IMR-90 (cell line): ENCODE measurements at regions not wholly inside any gene's neighbourhood (a gene's known extent, or its start where the extent isn't known, plus 50 kb on each side); places are given as distances from the start of the nearest gene placed in this dataset.

ENCODE experiments used
- ATAC-seq: fragments of 200-7000 bp; cut with Tn5 transposase; 2 replicates; pipeline ENCODE4 v1.9.1; 2020; ENCODE audit warnings: low read depth, mild to moderate bottlenecking, moderate library complexity
- BruUV-seq: library from RNA; stranded (reverse); fragments of 400-500 nt; replicated peaks from 2 replicates; lab custom pipeline; 2021; lab: Mats Ljungman, UMichigan
- CTCF ChIA-PET: fragments of 300-600 bp; formaldehyde crosslinking; extraction: SDS; loops from one replicate; lab custom pipeline; 2021; ENCODE audit warnings: antibody characterized with exemption; lab: Yijun Ruan, JAX
- POLR2A ChIA-PET: fragments of 300-600 bp; sonication (Branson Sonifier 250); formaldehyde crosslinking; loops from one replicate; lab custom pipeline; 2022; ENCODE audit warnings: antibody characterized with exemption; ENCODE audit not compliant: unreplicated experiment; lab: Charles Lee
- DNase-seq: peaks from one replicate; pipeline ENCODE4 v3.0.0; 2013
- H2AFZ ChIP-seq: replicated peaks from 2 replicates; pipeline ENCODE3; 2013; ENCODE audit warnings: low read length, mild to moderate bottlenecking; ENCODE audit not compliant: poor library complexity
- H2AK5ac ChIP-seq: 2 replicates; pipeline ENCODE4 v1.6.1; 2013; ENCODE audit warnings: low read depth, low read length, inconsistent platforms
- H2AK9ac ChIP-seq: replicated peaks from 2 replicates; pipeline ENCODE3; 2013; ENCODE audit warnings: mild to moderate bottlenecking, low read depth, low read length, moderate library complexity; ENCODE audit not compliant: poor library complexity
- H2BK120ac ChIP-seq: 2 replicates; pipeline ENCODE4 v1.6.1; 2013; ENCODE audit warnings: low read depth, low read length, inconsistent platforms
- H2BK15ac ChIP-seq: 3 replicates; pipeline ENCODE4 v1.6.1; 2013; ENCODE audit warnings: low read depth, low read length, inconsistent platforms
- H2BK20ac ChIP-seq: 2 replicates; pipeline ENCODE4 v1.6.1; 2013; ENCODE audit warnings: low read depth, mild to moderate bottlenecking, inconsistent platforms, low read length, moderate library complexity
- H2BK5ac ChIP-seq: 2 replicates; pipeline ENCODE4 v1.6.1; 2013; ENCODE audit warnings: mild to moderate bottlenecking, low read depth, low read length, inconsistent platforms; ENCODE audit not compliant: poor library complexity, severe bottlenecking
- H3K14ac ChIP-seq: replicated peaks from 2 replicates; pipeline ENCODE4 v1.6.1; 2013; ENCODE audit warnings: low read depth, low read length, inconsistent platforms
- H3K18ac ChIP-seq: 2 replicates; pipeline ENCODE4 v1.6.1; 2013; ENCODE audit warnings: low read depth, low read length, control low read depth
- H3K23ac ChIP-seq: 2 replicates; pipeline ENCODE4 v1.6.1; 2013; ENCODE audit warnings: low read depth, low read length, inconsistent platforms
- H3K27ac ChIP-seq: 2 replicates; pipeline ENCODE4 v1.5.1; 2013; ENCODE audit warnings: mild to moderate bottlenecking, control low read depth, low read length; ENCODE audit not compliant: insufficient read depth
- H3K27me3 ChIP-seq: 2 replicates; pipeline ENCODE4 v1.6.1; 2013; ENCODE audit warnings: low read length; ENCODE audit not compliant: control insufficient read depth, insufficient read depth
- H3K36me3 ChIP-seq: 2 replicates; pipeline ENCODE4 v1.6.1; 2013; ENCODE audit warnings: low read length, mixed read lengths; ENCODE audit not compliant: control insufficient read depth, insufficient read depth
- H3K4ac ChIP-seq: 2 replicates; pipeline ENCODE4 v1.6.1; 2013; ENCODE audit warnings: low read depth, low read length, inconsistent platforms
- H3K4me1 ChIP-seq: 2 replicates; pipeline ENCODE4 v1.6.1; 2013; ENCODE audit warnings: low read length, mixed read lengths; ENCODE audit not compliant: control insufficient read depth, insufficient read depth
- H3K4me2 ChIP-seq: 2 replicates; pipeline ENCODE4 v1.6.1; 2013; ENCODE audit warnings: low read depth, mild to moderate bottlenecking, control low read depth, low read length, moderate library complexity
- H3K4me3 ChIP-seq: 2 replicates; pipeline ENCODE4 v1.5.1; 2013; ENCODE audit warnings: low read depth, mild to moderate bottlenecking, control low read depth, low read length, moderate library complexity; ENCODE audit not compliant: insufficient read depth
- H3K56ac ChIP-seq: 2 replicates; pipeline ENCODE4 v1.6.1; 2013; ENCODE audit warnings: low read length, inconsistent platforms; ENCODE audit not compliant: insufficient read depth; ENCODE audit errors: extremely low read depth
- H3K79me1 ChIP-seq, 2 experiments: 2 replicates each; pipeline ENCODE4 v1.6.1; 2013; ENCODE audit warnings: low read length in 2 of 2, inconsistent platforms in 1 of 2, low read depth in 1 of 2
- H3K9ac ChIP-seq: 2 replicates; pipeline ENCODE4 v1.6.1; 2013; ENCODE audit warnings: low read depth, low read length, control low read depth
- H3K9me1 ChIP-seq: 2 replicates; pipeline ENCODE4 v1.6.1; 2013; ENCODE audit warnings: low read length, inconsistent platforms; ENCODE audit not compliant: insufficient read depth
- H3K9me3 ChIP-seq: 2 replicates; pipeline ENCODE4 v1.6.1; 2013; ENCODE audit warnings: low read length; ENCODE audit not compliant: control insufficient read depth, insufficient read depth
- H4K20me1 ChIP-seq: 2 replicates; pipeline ENCODE4 v1.6.1; 2013; ENCODE audit warnings: low read length, inconsistent platforms; ENCODE audit not compliant: insufficient read depth
- H4K5ac ChIP-seq: 2 replicates; pipeline ENCODE4 v1.6.1; 2013; ENCODE audit warnings: mild to moderate bottlenecking, low read depth, low read length, control low read depth
- H4K8ac ChIP-seq, 2 experiments: 2 replicates each; pipeline ENCODE4 v1.6.1; 2013; ENCODE audit warnings: low read depth in 2 of 2, low read length in 2 of 2, control low read depth in 1 of 2, inconsistent platforms in 1 of 2
- H4K91ac ChIP-seq: 2 replicates; pipeline ENCODE4 v1.6.1; 2013; ENCODE audit warnings: low read depth, low read length, inconsistent platforms; ENCODE audit not compliant: insufficient read depth
- BHLHE40 ChIP-seq: fragments of 150-350 bp; IDR thresholded peaks from 2 replicates; pipeline ENCODE4 v1.6.1; 2016; ENCODE audit warnings: mild to moderate bottlenecking, low read depth, low read length
- CEBPB ChIP-seq: IDR thresholded peaks from 2 replicates; pipeline ENCODE4 v1.6.1; 2012; ENCODE audit warnings: low read depth, low read length, improper control_type of control experiment
- CHD1 ChIP-seq: IDR thresholded peaks from 2 replicates; pipeline ENCODE4 v1.6.1; 2012; ENCODE audit warnings: low read depth, low read length, improper control_type of control experiment
- CTCF ChIP-seq: conservative IDR thresholded peaks from 2 replicates; pipeline ENCODE4 v1.5.1; 2012; ENCODE audit warnings: mild to moderate bottlenecking, low read depth, low read length, improper control_type of control experiment
- ELK1 ChIP-seq: fragments of 150-350 bp; IDR thresholded peaks from 2 replicates; pipeline ENCODE4 v1.6.1; 2016; ENCODE audit warnings: low read depth, mild to moderate bottlenecking, low read length, moderate library complexity, borderline replicate concordance
- FOS ChIP-seq: fragments of 150-350 bp; IDR thresholded peaks from 2 replicates; pipeline ENCODE4 v1.6.1; 2016; ENCODE audit warnings: low read depth, low read length
- MAFK ChIP-seq: IDR thresholded peaks from 2 replicates; pipeline ENCODE4 v1.6.1; 2012; ENCODE audit warnings: low read depth, low read length, improper control_type of control experiment
- MAZ ChIP-seq: IDR thresholded peaks from 2 replicates; pipeline ENCODE4 v1.6.1; 2012; ENCODE audit warnings: low read depth, mild to moderate bottlenecking, low read length, improper control_type of control experiment, moderate library complexity, borderline replicate concordance
- MXI1 ChIP-seq: IDR thresholded peaks from 2 replicates; pipeline ENCODE4 v1.6.1; 2012; ENCODE audit warnings: low read depth, mild to moderate bottlenecking, low read length, moderate library complexity, borderline replicate concordance
- NFE2L2 ChIP-seq: fragments of 150-350 bp; IDR thresholded peaks from 2 replicates; pipeline ENCODE4 v1.6.1; 2016; ENCODE audit warnings: low read depth, mild to moderate bottlenecking, low read length
- POLR2A ChIP-seq: IDR thresholded peaks from 2 replicates; pipeline ENCODE4 v1.6.1; 2012; ENCODE audit warnings: mild to moderate bottlenecking, low read depth, low read length
- RAD21 ChIP-seq: IDR thresholded peaks from 2 replicates; pipeline ENCODE4 v1.6.1; 2012; ENCODE audit warnings: low read length, improper control_type of control experiment
- RCOR1 ChIP-seq: IDR thresholded peaks from 2 replicates; pipeline ENCODE4 v1.6.1; 2012; ENCODE audit warnings: mild to moderate bottlenecking, low read length, improper control_type of control experiment; ENCODE audit not compliant: insufficient replicate concordance
- RFX5 ChIP-seq: IDR thresholded peaks from 2 replicates; pipeline ENCODE4 v1.8.0; 2012; ENCODE audit warnings: low read depth, mild to moderate bottlenecking, low read length, moderate library complexity
- SMC3 ChIP-seq: fragments of 150-350 bp; IDR thresholded peaks from 2 replicates; pipeline ENCODE4 v1.6.1; 2016; ENCODE audit warnings: low read depth, mild to moderate bottlenecking, antibody characterized with exemption, low read length, moderate library complexity
- USF2 ChIP-seq: fragments of 150-350 bp; IDR thresholded peaks from 2 replicates; pipeline ENCODE4 v1.6.1; 2017; ENCODE audit warnings: mild to moderate bottlenecking, antibody characterized with exemption, low read length, low read depth
- whole genome bisulfite sequencing, 2 experiments: methylation state at CpG; one replicate each; pipeline versions ENCODE4 v1.1.5 to v1.1.7; 2013; ENCODE audit warnings: missing lambda C conversion rate in 2 of 2; ENCODE audit not compliant: insufficient read length in 1 of 2; ENCODE audit errors: extremely low coverage in 2 of 2; 5-methylcytosine and 5-hydroxymethylcytosine counted together
- dilution Hi-C: fragments of 300-500 bp; cut with HindIII; formaldehyde crosslinking; loops from one replicate; pipeline ENCODE4 v1.14.3; 2018; ENCODE audit warnings: low sequenced_read_pairs; ENCODE audit not compliant: unreplicated experiment
- in situ Hi-C: fragments of 300-500 bp; cut with MboI; formaldehyde crosslinking; loops from 3 replicates; pipeline ENCODE4 v1.14.3; 2019; ENCODE audit warnings: low sequenced_read_pairs, inconsistent platforms, mixed read lengths
- intact Hi-C: fragments of 100-400 bp; cut with micrococcal nuclease; formaldehyde crosslinking; loops from 2 replicates; pipeline ENCODE4 v1.10.0; 2022

GRCh38 chr21:28509031-28509430 lies 483.6 kb downstream of the LTN1 start:
- intact Hi-C loops: no loop called here
- Histone ChIP-seq H4K5ac (no peak overlapping the region), H2AK9ac (no peak overlapping the region), H3K4me1 (no peaks in the 10 kb centered on the region), H3K36me3 (no peaks in the 10 kb centered on the region), H3K9me3 (peaks cover 11% of the 10 kb centered on the region), H3K14ac (no peak overlapping the region), H3K18ac (no peak overlapping the region), H3K4ac (no peak overlapping the region), H3K9me1 (no peaks in the 10 kb centered on the region), H2BK5ac (no peak overlapping the region), H3K4me2 (no peak overlapping the region), H4K91ac (no peak overlapping the region), H2AK5ac (no peak overlapping the region), H3K9ac (no peak overlapping the region), H2BK120ac (no peak overlapping the region), H3K79me1 (no peaks in the 10 kb centered on the region), H2BK15ac (no peak overlapping the region), H3K56ac (no peak overlapping the region), H3K23ac (no peak overlapping the region), H3K4me3 (no peak overlapping the region), H4K8ac (no peak overlapping the region), H3K27me3 (no peaks in the 10 kb centered on the region), H2BK20ac (no peak overlapping the region), H3K27ac (no peak overlapping the region), H2AFZ (no peak overlapping the region), H4K20me1 (no peaks in the 10 kb centered on the region)
- TF ChIP-seq MAFK: no peak
- no peak for TF ChIP-seq POLR2A
- no peak for TF ChIP-seq SMC3
- no peak for TF ChIP-seq RFX5
- no peak for TF ChIP-seq CEBPB
- TF ChIP-seq NFE2L2: no peak
- TF ChIP-seq CHD1: no peak
- TF ChIP-seq RAD21: no peak
- no peak for TF ChIP-seq MAZ
- TF ChIP-seq FOS: no peak
- TF ChIP-seq USF2: no peak
- TF ChIP-seq BHLHE40: no peak
- TF ChIP-seq CTCF: no peak
- no peak for TF ChIP-seq MXI1
- TF ChIP-seq ELK1: no peak
- no peak for TF ChIP-seq RCOR1
- ATAC-seq: no peak
- in situ Hi-C loops: no loop called here
- ChIA-PET CTCF (no interaction called here), POLR2A (no interaction called here)
- no TSS peak for BruUV-seq
- dilution Hi-C loops: no loop called here
- no CpG with 5 or more reads among the region's 3 CpGs for WGBS, 2 experiments
- DNase-seq: no peak
